ENCODE measurements at regions not wholly inside any gene's neighbourhood (a gene's known extent, or its start where the extent isn't known, plus 50 kb on each side); places are given as distances from the start of the nearest gene placed in this dataset.

GRCh38 chr4:111500858-111501257, 644.4 kb upstream of the FAM241A start (continued):
- no peak for TF ChIP-seq SUZ12 (IDR thresholded peaks at IDR 0.05; ENCODE audit: low read length)
- no peak for TF ChIP-seq EGR1 (IDR thresholded peaks at IDR 0.05; ENCODE audit: borderline replicate concordance, low read depth, low read length)
- TF ChIP-seq RAD21 (IDR thresholded peaks at IDR 0.05 in 1 of 2, conservative IDR thresholded peaks at IDR 0.05 in 1 of 2; ENCODE audit: low read depth in 2 of 2, low read length in 2 of 2): no peak
- TF ChIP-seq, protein P1, sequence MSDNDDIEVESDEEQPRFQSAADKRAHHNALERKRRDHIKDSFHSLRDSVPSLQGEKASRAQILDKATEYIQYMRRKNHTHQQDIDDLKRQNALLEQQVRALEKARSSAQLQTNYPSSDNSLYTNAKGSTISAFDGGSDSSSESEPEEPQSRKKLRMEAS (IDR thresholded peaks at IDR 0.05): no peak
- TF ChIP-seq RXRA (IDR thresholded peaks at IDR 0.05; ENCODE audit: insufficient read depth, low read depth, low read length): no peak
- no peak for TF ChIP-seq GABPA (IDR thresholded peaks at IDR 0.05; ENCODE audit: borderline replicate concordance, insufficient read depth, low read length)
